ENCODE measurements at regions not wholly inside any gene's neighbourhood (a gene's known extent, or its start where the extent isn't known, plus 50 kb on each side); places are given as distances from the start of the nearest gene placed in this dataset.

GRCh38 chr10:118977022-118977599 lies 52.4 kb upstream of the NANOS1 start:
- H2BK20ac ChIP-seq (ENCODE audit: low read length): no peak overlapping the region
- no peak overlapping the region for H3K18ac ChIP-seq (ENCODE audit: extremely low read depth, low read length)

More at GRCh38 chr10:118977022-118977599, 52.4 kb upstream of the NANOS1 start:
- no peak overlapping the region for H3K27ac ChIP-seq (ENCODE audit: low read depth, low read length)
- POLR2A ChIA-PET (ENCODE audit: partially characterized antibody): no interaction called here
- no peak for FAIRE-seq
- H3K56ac ChIP-seq (replicated peaks; ENCODE audit: insufficient read length, low read depth, low read length): no peak overlapping the region
- H2AK5ac ChIP-seq (ENCODE audit: low read depth, low read length): no peak overlapping the region
- H3K36me3 ChIP-seq (ENCODE audit: control insufficient read depth in 2 of 4, insufficient read depth in 4 of 4, low read length in 3 of 4): no peaks in the 10 kb centered on the region
- no peak overlapping the region for H3K4me3 ChIP-seq (ENCODE audit: extremely low read depth in 1 of 4, insufficient read depth in 2 of 4, low read depth in 3 of 4, low read length in 4 of 4)
- no peak for DNase-seq (ENCODE audit: low read depth in 1 of 2, low spot score in 2 of 2)
- H3K23me2 ChIP-seq (ENCODE audit: low read depth, low read length): no peaks in the 10 kb centered on the region
- H3K4me1 ChIP-seq (replicated peaks in 1 of 4; ENCODE audit: control insufficient read depth in 3 of 4, insufficient read depth in 4 of 4, low read length in 3 of 4): no peaks in the 10 kb centered on the region
- no peak overlapping the region for H3K9ac ChIP-seq (replicated peaks in 1 of 4; ENCODE audit: extremely low read depth in 1 of 4, low read depth in 3 of 4, low read length in 3 of 4)
- peaks cover 0 to 5% of the 10 kb centered on the region in 2 experiments; a peak in 1 of 4 replicates for H3K9me3 ChIP-seq (ENCODE audit: insufficient read depth in 2 of 2, low read depth in 1 of 2, low read length in 1 of 2)
- no peaks in the 10 kb centered on the region for H4K20me1 ChIP-seq (replicated peaks in 1 of 2; ENCODE audit: control insufficient read depth in 1 of 2, insufficient read depth in 2 of 2, low read length in 2 of 2)
- 92% methylated on average over 5 of the region's 5 CpGs; no CpG with 5 or more reads in 1 of the 2 experiments for WGBS, 2 experiments (ENCODE audit: extremely low coverage in 1 of 2, insufficient coverage in 1 of 2, insufficient read length in 1 of 2, insufficient replicate concordance in 2 of 2, low coverage in 1 of 2, low lambda C conversion rate in 2 of 2, missing lambda C conversion rate in 1 of 2)
- CTCF ChIA-PET (ENCODE audit: partially characterized antibody): no interaction called here
- H2BK120ac ChIP-seq (replicated peaks; ENCODE audit: low read depth, low read length): no peak overlapping the region
- H2BK12ac ChIP-seq (ENCODE audit: low read depth, low read length): no peak overlapping the region
- H4K5ac ChIP-seq (ENCODE audit: insufficient read length, low read depth, low read length): no peak overlapping the region
- H2AFZ ChIP-seq (ENCODE audit: low read length): no peak overlapping the region
- H2BK15ac ChIP-seq (ENCODE audit: low read length): no peak overlapping the region
- H3K14ac ChIP-seq (ENCODE audit: insufficient read length): no peak overlapping the region
- no peaks in the 10 kb centered on the region for H3K79me2 ChIP-seq (ENCODE audit: control insufficient read depth in 1 of 2, insufficient read depth in 2 of 2, low read length in 2 of 2)
- no peaks in the 10 kb centered on the region for H3K79me1 ChIP-seq (ENCODE audit: low read depth, low read length)
- H3K4me2 ChIP-seq (ENCODE audit: insufficient read depth in 1 of 2, low read depth in 2 of 2, low read length in 2 of 2): no peak overlapping the region
- no peak overlapping the region for H4K91ac ChIP-seq (replicated peaks; ENCODE audit: insufficient read length, low read length)
- no peak overlapping the region for H3K4ac ChIP-seq (replicated peaks; ENCODE audit: insufficient read length, low read depth, low read length)
- H3K23ac ChIP-seq (ENCODE audit: insufficient read length): no peak overlapping the region
- H3K27me3 ChIP-seq (replicated peaks in 1 of 4; ENCODE audit: control insufficient read depth in 3 of 4, extremely low read depth in 1 of 4, insufficient read depth in 3 of 4, low read length in 3 of 4): no peaks in the 10 kb centered on the region
- no peak for TF ChIP-seq SIRT6 (IDR thresholded peaks at IDR 0.05; ENCODE audit: low read length)
- TF ChIP-seq GTF2F1 (IDR thresholded peaks at IDR 0.05; ENCODE audit: borderline replicate concordance, low read depth, low read length): no peak
- no peak for TF ChIP-seq YY1 (IDR thresholded peaks at IDR 0.05; ENCODE audit: low read depth, low read length)
- no peak for TF ChIP-seq CBX8 (IDR thresholded peaks at IDR 0.05; ENCODE audit: borderline replicate concordance, low read depth, low read length)
- no peak for TF ChIP-seq NRF1 (IDR thresholded peaks at IDR 0.05; ENCODE audit: low read depth, low read length)
- no peak for TF ChIP-seq POLR2AphosphoS5 (IDR thresholded peaks at IDR 0.05; ENCODE audit: low read depth, low read length)
- no peak overlapping the region for H4K8ac ChIP-seq (ENCODE audit: extremely low read depth, insufficient read depth, low read length)
- no peak overlapping the region for H2BK5ac ChIP-seq (ENCODE audit: low read depth, low read length)

Measured in H1 (cell line).